SJCRH30 (cell line): ENCODE measurements at regions not wholly inside any gene's neighbourhood (a gene's known extent, or its start where the extent isn't known, plus 50 kb on each side); places are given as distances from the start of the nearest gene placed in this dataset.
A peak's percentile ranks its signal among the peaks of the same experiment; 100 is the strongest.
"Not testable (repeated sequence)": the region's sequence is repeated elsewhere in the genome, so short reads cannot be mapped to it uniquely, and the experiment has no call there.

Experiments
- DNase-seq, 2 experiments: peaks; one replicate each; pipeline ENCODE4 v3.0.0-alpha.2; 2015 to 2020
- H3K27ac ChIP-seq: fragments of 250-450 bp; sonication (Bioruptor Pico); 2 replicates; pipeline ENCODE4 v1.5.1; 2020; ENCODE audit warnings: mild to moderate bottlenecking, moderate library complexity
- H3K27me3 ChIP-seq: fragments of 250-450 bp; sonication (Bioruptor Pico); 2 replicates; pipeline ENCODE4 v1.5.1; 2020; ENCODE audit warnings: mild to moderate bottlenecking, moderate library complexity
- H3K36me3 ChIP-seq: fragments of 250-450 bp; sonication (Bioruptor Pico); 2 replicates; pipeline ENCODE4 v1.5.1; 2020; ENCODE audit warnings: mild to moderate bottlenecking, moderate library complexity
- H3K4me1 ChIP-seq: fragments of 250-450 bp; sonication (Bioruptor Pico); 2 replicates; pipeline ENCODE4 v1.5.1; 2020; ENCODE audit warnings: mild to moderate bottlenecking, moderate library complexity
- H3K4me3 ChIP-seq: fragments of 250-450 bp; sonication (Bioruptor Pico); 2 replicates; pipeline ENCODE4 v1.5.1; 2020; ENCODE audit warnings: mild to moderate bottlenecking, moderate library complexity
- H3K9me3 ChIP-seq: fragments of 250-450 bp; sonication (Bioruptor Pico); replicated peaks from 2 replicates; pipeline ENCODE4 v1.5.1; 2020; ENCODE audit warnings: mild to moderate bottlenecking, moderate library complexity

DNA sequence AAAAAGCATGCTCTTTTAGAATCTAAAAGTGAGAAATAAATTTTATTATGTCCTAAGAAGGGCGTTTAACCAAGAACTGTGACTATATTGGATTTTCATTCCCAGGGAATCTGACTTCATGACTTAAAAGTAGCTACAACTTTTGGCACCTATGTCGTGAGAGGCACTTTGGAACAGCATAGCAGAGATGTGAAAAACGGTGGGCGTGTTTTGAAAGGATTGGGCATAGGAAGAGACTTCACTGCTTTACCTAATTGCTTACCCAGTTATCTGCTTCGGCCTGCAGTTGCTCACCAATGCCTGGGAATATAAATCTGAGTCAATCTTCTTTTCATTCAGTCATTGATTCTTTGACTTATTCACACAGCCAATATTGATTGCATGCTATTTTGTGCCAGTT lies 363.4 kb downstream of the DNAH5 start:
- no peak for DNase-seq
- no peaks in the 10 kb centered on the region for H3K27me3 ChIP-seq
- H3K4me3 ChIP-seq, result no peak overlapping the region
- no peak overlapping the region for H3K27ac ChIP-seq
- no peaks in the 10 kb centered on the region for H3K9me3 ChIP-seq
- H3K36me3 ChIP-seq, result no peaks in the 10 kb centered on the region
- H3K4me1 ChIP-seq, result no peaks in the 10 kb centered on the region

DNA sequence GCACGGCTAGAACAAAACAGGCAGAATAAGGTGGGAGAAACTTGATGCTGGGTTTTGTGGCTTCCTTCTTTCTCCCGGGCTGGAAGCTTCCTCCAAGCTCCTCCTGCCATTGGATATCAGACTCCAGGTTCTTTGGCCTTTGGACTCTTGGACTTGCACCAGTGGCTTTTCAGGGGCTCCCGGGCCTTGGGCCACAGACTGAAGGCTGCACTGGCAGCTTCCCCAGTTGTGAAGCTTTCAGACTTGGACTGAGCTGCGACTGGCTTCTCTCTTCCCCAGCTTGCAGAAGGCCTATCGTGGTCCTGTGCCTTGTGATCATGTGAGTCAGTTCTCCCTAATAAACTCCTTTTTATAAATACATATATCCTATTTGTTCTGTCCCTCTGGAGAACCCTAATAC lies 364.4 kb downstream of the DNAH5 start:
- H3K4me3 ChIP-seq, result no peak overlapping the region
- DNase-seq, result no peak
- H3K27ac ChIP-seq, result no peak overlapping the region
- no peaks in the 10 kb centered on the region for H3K36me3 ChIP-seq
- H3K4me1 ChIP-seq, result no peaks in the 10 kb centered on the region
- H3K27me3 ChIP-seq, result no peaks in the 10 kb centered on the region
- H3K9me3 ChIP-seq, result no peaks in the 10 kb centered on the region

- not testable (repeated sequence) for H3K4me1 ChIP-seq, H3K9me3 ChIP-seq, DNase-seq, H3K27me3 ChIP-seq, H3K4me3 ChIP-seq, H3K27ac ChIP-seq, H3K36me3 ChIP-seq
These were observed 365.4 kb downstream of the DNAH5 start for GRCh38 chr5:13579091-13579490.

DNA sequence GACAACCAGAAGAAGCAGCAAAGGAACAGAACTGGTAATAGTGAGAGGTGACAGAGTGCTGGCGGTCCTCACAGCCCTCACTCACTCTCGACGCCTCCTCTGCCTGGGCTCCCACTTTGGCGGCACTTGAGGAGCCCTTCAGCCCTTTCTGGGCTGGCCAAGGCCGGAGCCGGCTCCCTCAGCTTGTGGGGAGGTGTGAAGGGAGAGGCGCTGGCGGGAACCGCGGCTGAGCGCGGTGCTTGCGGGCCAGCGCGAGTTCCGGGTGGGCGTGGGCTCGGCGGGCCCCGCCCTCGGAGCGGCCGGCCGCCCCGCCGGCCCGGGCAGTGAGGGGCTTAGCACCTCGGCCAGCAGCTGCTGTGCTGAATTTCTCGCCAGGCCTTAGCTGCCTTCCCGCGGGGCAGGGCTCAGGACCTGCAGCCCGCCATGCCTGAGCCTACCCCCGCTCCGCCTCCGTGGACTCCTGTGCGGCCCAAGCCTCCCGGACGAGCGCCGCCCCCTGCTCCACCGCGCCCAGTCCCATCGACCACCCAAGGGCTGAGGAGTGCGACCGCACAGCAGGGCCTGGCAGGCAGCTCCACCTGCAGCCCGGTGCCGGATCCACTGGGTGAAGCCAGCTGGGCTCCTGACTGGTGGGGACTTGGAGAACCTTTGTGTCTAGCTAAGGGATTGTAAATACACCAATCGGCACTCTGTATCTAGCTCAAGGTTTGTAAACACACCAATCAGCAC lies 366.0 kb downstream of the DNAH5 start:
- not testable (repeated sequence) for H3K27ac ChIP-seq, H3K36me3 ChIP-seq, H3K27me3 ChIP-seq, H3K4me3 ChIP-seq, H3K9me3 ChIP-seq, DNase-seq, H3K4me1 ChIP-seq

DNA sequence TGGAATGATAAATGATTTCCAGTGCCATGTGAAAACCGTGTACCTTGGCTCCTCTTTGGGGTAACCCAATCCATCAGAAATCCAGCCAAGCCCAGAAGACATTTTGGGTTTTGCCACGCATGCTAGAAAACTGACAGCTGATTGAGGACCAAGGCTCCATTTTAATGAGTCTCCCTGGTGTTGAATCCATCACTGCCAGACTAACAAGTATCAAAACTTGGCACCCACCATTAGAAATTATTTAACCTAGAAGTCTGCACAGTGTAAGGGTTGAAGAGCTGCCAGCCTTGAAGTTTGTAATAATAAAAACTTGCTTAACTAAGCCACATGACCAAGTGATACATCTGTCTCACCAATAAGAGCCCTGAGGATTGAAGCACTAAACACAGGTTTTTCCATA lies 369.9 kb downstream of the DNAH5 start:
- no peak overlapping the region for H3K27ac ChIP-seq
- no peak overlapping the region for H3K4me3 ChIP-seq
- no peaks in the 10 kb centered on the region for H3K4me1 ChIP-seq
- DNase-seq, result no peak
- H3K9me3 ChIP-seq, result no peaks in the 10 kb centered on the region
- H3K27me3 ChIP-seq, result no peaks in the 10 kb centered on the region
- H3K36me3 ChIP-seq, result no peaks in the 10 kb centered on the region

GRCh38 chr5:13572163-13572562 lies 372.3 kb downstream of the DNAH5 start:
- H3K4me1 ChIP-seq, result no peaks in the 10 kb centered on the region
- no peaks in the 10 kb centered on the region for H3K9me3 ChIP-seq
- H3K4me3 ChIP-seq, result no peak overlapping the region
- no peaks in the 10 kb centered on the region for H3K36me3 ChIP-seq
- no peak overlapping the region for H3K27ac ChIP-seq
- DNase-seq, result no peak
- no peaks in the 10 kb centered on the region for H3K27me3 ChIP-seq

- H3K9me3 ChIP-seq, result no peaks in the 10 kb centered on the region
- no peak for DNase-seq
- H3K4me3 ChIP-seq, result no peak overlapping the region
- no peaks in the 10 kb centered on the region for H3K36me3 ChIP-seq
- no peaks in the 10 kb centered on the region for H3K27me3 ChIP-seq
- H3K27ac ChIP-seq, result no peak overlapping the region
- H3K4me1 ChIP-seq, result no peaks in the 10 kb centered on the region
These were observed 375.3 kb downstream of the DNAH5 start for GRCh38 chr5:13569090-13569715.

- no peaks in the 10 kb centered on the region for H3K27me3 ChIP-seq
- H3K4me3 ChIP-seq, result no peak overlapping the region
- H3K9me3 ChIP-seq, result no peaks in the 10 kb centered on the region
- H3K27ac ChIP-seq, result no peak overlapping the region
- H3K36me3 ChIP-seq, result no peaks in the 10 kb centered on the region
- H3K4me1 ChIP-seq, result no peaks in the 10 kb centered on the region
- DNase-seq, result no peak
These were observed 376.7 kb downstream of the DNAH5 start for GRCh38 chr5:13567819-13568218.

- H3K27ac ChIP-seq, result no peak overlapping the region
- no peaks in the 10 kb centered on the region for H3K9me3 ChIP-seq
- H3K4me1 ChIP-seq, result no peaks in the 10 kb centered on the region
- no peak for DNase-seq
- H3K36me3 ChIP-seq, result no peaks in the 10 kb centered on the region
- no peaks in the 10 kb centered on the region for H3K27me3 ChIP-seq
- no peak overlapping the region for H3K4me3 ChIP-seq
These were observed 377.6 kb downstream of the DNAH5 start for GRCh38 chr5:13566871-13567339.

DNA sequence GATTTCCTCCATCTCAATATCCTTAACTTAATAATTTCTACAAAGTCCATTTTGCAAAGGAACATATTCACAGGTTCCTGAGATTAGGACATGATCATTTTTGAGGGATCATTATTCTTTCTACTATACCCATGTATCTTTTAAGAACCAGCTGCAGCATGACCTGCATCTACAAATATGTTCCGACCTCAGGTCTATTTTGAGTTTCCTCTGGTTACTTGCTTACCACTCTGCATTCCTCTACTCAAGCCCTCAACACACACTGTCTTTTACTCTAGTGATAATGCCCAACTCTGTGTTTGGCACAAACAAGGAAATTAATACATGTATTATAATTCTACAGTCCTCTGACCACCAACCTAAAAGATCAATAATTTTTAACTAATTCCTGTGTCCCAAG lies 386.1 kb downstream of the DNAH5 start:
- Histone ChIP-seq H3K9me3 (no peaks in the 10 kb centered on the region), H3K36me3 (no peaks in the 10 kb centered on the region), H3K27me3 (no peaks in the 10 kb centered on the region), H3K4me1 (no peaks in the 10 kb centered on the region), H3K27ac (no peak overlapping the region), H3K4me3 (no peak overlapping the region)
- no peak for DNase-seq

- no peaks in the 10 kb centered on the region for H3K27me3 ChIP-seq
- H3K27ac ChIP-seq, result no peak overlapping the region
- no peaks in the 10 kb centered on the region for H3K9me3 ChIP-seq
- DNase-seq, result peak; percentile 24 to 34
- no peak overlapping the region for H3K4me3 ChIP-seq
- no peaks in the 10 kb centered on the region for H3K36me3 ChIP-seq
- no peaks in the 10 kb centered on the region for H3K4me1 ChIP-seq
These were observed 390.6 kb downstream of the DNAH5 start for GRCh38 chr5:13553896-13554295.

DNA sequence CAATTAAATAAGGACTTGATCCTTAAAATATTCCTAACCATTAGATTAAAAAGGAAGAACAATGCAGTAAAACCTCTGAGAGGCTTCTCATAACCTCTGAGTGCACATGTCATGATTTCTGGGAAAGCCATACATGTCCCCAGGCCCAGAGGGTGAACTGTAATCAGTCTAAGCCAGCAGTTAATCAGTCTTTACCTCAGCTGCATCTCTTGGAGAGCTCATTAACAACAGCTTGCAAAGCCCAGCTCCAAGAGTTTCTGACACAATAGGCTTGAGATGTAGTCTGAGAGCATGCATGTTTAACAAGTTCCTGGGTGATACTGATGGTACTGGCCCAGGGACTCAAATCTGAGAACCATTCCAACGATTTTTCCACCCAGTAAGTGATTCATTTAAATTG lies 392.1 kb downstream of the DNAH5 start:
- Histone ChIP-seq H3K27me3 (no peaks in the 10 kb centered on the region), H3K36me3 (no peaks in the 10 kb centered on the region), H3K27ac (no peak overlapping the region), H3K4me3 (no peak overlapping the region), H3K4me1 (no peaks in the 10 kb centered on the region), H3K9me3 (no peaks in the 10 kb centered on the region)
- no peak for DNase-seq

DNA sequence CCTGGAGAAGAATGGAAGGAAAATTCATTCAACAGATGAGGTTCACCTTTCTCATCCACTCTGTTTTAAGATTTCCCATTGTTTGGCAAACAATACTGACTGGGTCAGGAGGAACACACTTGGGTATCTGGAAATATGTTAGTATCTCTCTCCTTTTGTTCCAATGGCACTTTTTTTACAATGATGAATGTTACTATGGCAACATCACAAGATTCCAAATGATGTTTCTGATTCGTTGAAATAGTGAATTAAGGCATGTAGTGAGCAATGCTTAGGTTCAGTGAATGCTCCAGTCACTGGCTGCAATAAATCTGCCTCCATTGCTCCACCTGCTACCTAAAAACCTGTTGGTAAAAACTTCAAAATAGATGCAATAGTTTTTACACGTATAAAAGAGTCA lies 392.8 kb downstream of the DNAH5 start:
- Histone ChIP-seq H3K27ac (no peak overlapping the region), H3K4me3 (no peak overlapping the region), H3K4me1 (no peaks in the 10 kb centered on the region), H3K36me3 (no peaks in the 10 kb centered on the region), H3K9me3 (no peaks in the 10 kb centered on the region), H3K27me3 (no peaks in the 10 kb centered on the region)
- DNase-seq, result no peak

- no peak overlapping the region for H3K4me3 ChIP-seq
- no peak for DNase-seq
- H3K27ac ChIP-seq, result no peak overlapping the region
- no peaks in the 10 kb centered on the region for H3K4me1 ChIP-seq
- H3K27me3 ChIP-seq, result no peaks in the 10 kb centered on the region
- H3K9me3 ChIP-seq, result no peaks in the 10 kb centered on the region
- H3K36me3 ChIP-seq, result no peaks in the 10 kb centered on the region
These were observed 404.2 kb downstream of the DNAH5 start for GRCh38 chr5:13540168-13540750.

- H3K27ac ChIP-seq, result no peak overlapping the region
- DNase-seq, result no peak
- no peaks in the 10 kb centered on the region for H3K36me3 ChIP-seq
- no peaks in the 10 kb centered on the region for H3K9me3 ChIP-seq
- H3K4me1 ChIP-seq, result no peaks in the 10 kb centered on the region
- no peaks in the 10 kb centered on the region for H3K27me3 ChIP-seq
- no peak overlapping the region for H3K4me3 ChIP-seq
These were observed 407.6 kb downstream of the DNAH5 start for GRCh38 chr5:13536933-13537332.

DNA sequence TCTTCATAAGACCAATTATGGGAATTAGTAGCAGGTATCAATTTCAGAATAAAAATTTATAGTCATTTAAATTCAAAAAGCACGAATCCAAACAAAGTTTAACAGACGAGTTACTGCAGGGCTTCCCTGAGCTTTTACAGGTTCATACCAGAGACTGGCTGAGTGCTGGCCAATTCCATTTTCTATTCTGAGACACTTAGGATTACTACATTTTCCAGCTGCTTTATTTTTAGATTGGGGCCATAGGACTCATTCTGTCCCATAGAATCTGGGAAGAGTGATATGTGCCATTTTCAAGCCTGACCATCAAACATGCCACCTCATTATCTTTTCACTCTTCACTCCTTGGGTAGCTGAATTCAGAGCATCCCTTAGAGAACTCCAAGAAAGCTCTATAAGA lies 410.7 kb downstream of the DNAH5 start:
- DNase-seq, result no peak
- H3K9me3 ChIP-seq, result no peaks in the 10 kb centered on the region
- no peaks in the 10 kb centered on the region for H3K4me1 ChIP-seq
- no peak overlapping the region for H3K4me3 ChIP-seq
- H3K27ac ChIP-seq, result no peak overlapping the region
- H3K27me3 ChIP-seq, result no peaks in the 10 kb centered on the region
- no peaks in the 10 kb centered on the region for H3K36me3 ChIP-seq
